ENCODE measurements at regions not wholly inside any gene's neighbourhood (a gene's known extent, or its start where the extent isn't known, plus 50 kb on each side); places are given as distances from the start of the nearest gene placed in this dataset.

DNA sequence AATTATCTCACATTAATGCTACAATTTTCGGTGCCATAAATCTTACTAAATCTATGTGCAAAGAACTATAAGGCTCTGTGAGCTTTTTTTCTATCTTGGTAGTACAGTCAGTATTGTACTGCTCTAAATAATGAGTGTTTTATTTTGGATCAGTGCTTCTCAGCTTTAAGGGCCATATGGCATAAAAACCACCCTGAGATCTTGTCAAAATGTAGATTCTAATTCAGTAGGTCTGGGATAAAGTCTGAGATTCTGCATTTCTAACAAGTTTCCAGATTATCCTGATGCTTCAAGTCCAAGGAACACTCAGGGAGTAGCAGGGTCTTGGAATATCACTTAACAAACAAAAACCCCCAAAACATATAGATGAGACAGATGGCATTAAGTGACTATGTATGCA is 486.5 kb downstream of the GRXCR1 start:
- TF ChIP-seq, protein P1, sequence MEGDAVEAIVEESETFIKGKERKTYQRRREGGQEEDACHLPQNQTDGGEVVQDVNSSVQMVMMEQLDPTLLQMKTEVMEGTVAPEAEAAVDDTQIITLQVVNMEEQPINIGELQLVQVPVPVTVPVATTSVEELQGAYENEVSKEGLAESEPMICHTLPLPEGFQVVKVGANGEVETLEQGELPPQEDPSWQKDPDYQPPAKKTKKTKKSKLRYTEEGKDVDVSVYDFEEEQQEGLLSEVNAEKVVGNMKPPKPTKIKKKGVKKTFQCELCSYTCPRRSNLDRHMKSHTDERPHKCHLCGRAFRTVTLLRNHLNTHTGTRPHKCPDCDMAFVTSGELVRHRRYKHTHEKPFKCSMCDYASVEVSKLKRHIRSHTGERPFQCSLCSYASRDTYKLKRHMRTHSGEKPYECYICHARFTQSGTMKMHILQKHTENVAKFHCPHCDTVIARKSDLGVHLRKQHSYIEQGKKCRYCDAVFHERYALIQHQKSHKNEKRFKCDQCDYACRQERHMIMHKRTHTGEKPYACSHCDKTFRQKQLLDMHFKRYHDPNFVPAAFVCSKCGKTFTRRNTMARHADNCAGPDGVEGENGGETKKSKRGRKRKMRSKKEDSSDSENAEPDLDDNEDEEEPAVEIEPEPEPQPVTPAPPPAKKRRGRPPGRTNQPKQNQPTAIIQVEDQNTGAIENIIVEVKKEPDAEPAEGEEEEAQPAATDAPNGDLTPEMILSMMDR (IDR thresholded peaks at IDR 0.05), result no peak
- no peak for TF ChIP-seq POLR2A (IDR thresholded peaks at IDR 0.05)
